DND-41 (cell line): ENCODE measurements at regions not wholly inside any gene's neighbourhood (a gene's known extent, or its start where the extent isn't known, plus 50 kb on each side); places are given as distances from the start of the nearest gene placed in this dataset.

Experiments
- ATAC-seq: fragments of 200-7000 bp; cut with Tn5 transposase; 3 replicates; pipeline ENCODE4 v1.9.1; 2021; ENCODE audit warnings: low read depth; ENCODE audit not compliant: insufficient read depth
- DNase-seq: peaks from one replicate; pipeline ENCODE4 v3.0.0-alpha.2; 2020
- H2AFZ ChIP-seq: 2 replicates; pipeline ENCODE4 v1.6.0; 2012; ENCODE audit warnings: low read depth, low read length
- H3K27ac ChIP-seq: 2 replicates; pipeline ENCODE4 v1.5.1; 2012; ENCODE audit warnings: low read length, inconsistent platforms
- H3K27me3 ChIP-seq: fragments of 200-600 bp; sonication (generic); 2 replicates; pipeline ENCODE4 v1.6.0; 2012; ENCODE audit warnings: low read length, mild to moderate bottlenecking, inconsistent platforms; ENCODE audit not compliant: insufficient read depth, poor library complexity
- H3K36me3 ChIP-seq: 2 replicates; pipeline ENCODE4 v1.5.1; 2012; ENCODE audit warnings: low read length, inconsistent platforms; ENCODE audit not compliant: insufficient read depth
- H3K4me1 ChIP-seq: 2 replicates; pipeline ENCODE4 v1.5.1; 2012; ENCODE audit warnings: mild to moderate bottlenecking, low read length; ENCODE audit not compliant: insufficient read depth
- H3K4me2 ChIP-seq: 2 replicates; pipeline ENCODE4 v1.6.0; 2012; ENCODE audit warnings: mild to moderate bottlenecking, moderate library complexity, low read length, inconsistent platforms; ENCODE audit not compliant: insufficient read depth
- H3K4me3 ChIP-seq, 2 experiments: fragments of 200-600 bp in 1 of 2; shearing (Covaris generic) in 1 of 2; 2 replicates each; pipeline ENCODE4 v1.5.1; 2012 to 2016; ENCODE audit warnings: inconsistent platforms in 2 of 2, low read length in 2 of 2, mild to moderate bottlenecking in 2 of 2, low read depth in 1 of 2, moderate library complexity in 1 of 2
- H3K79me2 ChIP-seq: 2 replicates; pipeline ENCODE4 v1.6.0; 2012; ENCODE audit warnings: low read length, inconsistent platforms; ENCODE audit not compliant: insufficient read depth
- H3K9ac ChIP-seq: 2 replicates; pipeline ENCODE4 v1.6.0; 2012; ENCODE audit warnings: low read depth, mild to moderate bottlenecking, inconsistent platforms, low read length, moderate library complexity
- H3K9me3 ChIP-seq: 2 replicates; pipeline ENCODE4 v1.5.1; 2012; ENCODE audit warnings: low read length, moderate library complexity, mild to moderate bottlenecking, inconsistent platforms; ENCODE audit not compliant: insufficient read depth, severe bottlenecking
- H4K20me1 ChIP-seq: 2 replicates; pipeline ENCODE4 v1.6.0; 2012; ENCODE audit warnings: low read length; ENCODE audit not compliant: insufficient read depth
- EZH2 ChIP-seq: IDR thresholded peaks from 3 replicates; pipeline ENCODE4 v1.6.1; 2012; ENCODE audit warnings: borderline replicate concordance, low read depth, mild to moderate bottlenecking, moderate library complexity, low read length, inconsistent platforms; ENCODE audit not compliant: severe bottlenecking
- TF ChIP-seq, protein P1 (sequence below): IDR thresholded peaks from 2 replicates; pipeline ENCODE4 v1.5.1; 2012; ENCODE audit warnings: borderline replicate concordance, low read length, moderate library complexity, mild to moderate bottlenecking; ENCODE audit not compliant: poor library complexity, severe bottlenecking; ENCODE audit errors: extremely low read depth

DNA sequence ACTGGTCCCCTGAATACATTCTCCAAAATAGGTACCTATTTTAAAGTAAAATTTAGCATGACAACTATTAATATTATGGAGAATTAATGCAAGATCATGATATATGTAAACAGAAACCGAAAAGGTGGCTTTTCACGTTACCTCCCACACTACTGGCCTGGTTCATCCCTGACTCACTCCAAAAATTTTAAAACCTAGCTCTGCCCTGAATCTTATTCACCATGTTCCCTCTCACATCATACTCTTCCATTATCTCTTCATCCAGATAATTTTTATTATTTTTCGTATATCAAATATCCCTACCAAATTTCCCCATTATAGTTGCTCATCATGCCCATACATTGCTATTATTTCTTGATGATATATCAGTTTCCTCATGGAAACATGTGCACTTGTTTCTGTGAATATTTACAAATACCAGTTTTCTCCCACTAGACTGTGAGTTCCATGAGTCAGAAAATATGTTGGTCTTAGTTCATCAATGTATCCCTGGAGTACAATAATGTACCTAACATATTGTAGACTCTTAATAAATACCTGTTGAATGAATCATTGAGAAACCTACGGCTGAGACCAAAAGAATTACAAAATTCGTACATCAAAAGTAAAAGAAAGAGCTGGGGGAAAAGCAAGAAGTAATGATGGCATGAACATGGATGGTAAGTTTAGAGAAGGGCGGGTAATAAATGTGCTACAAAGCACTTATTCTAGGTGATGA is 360.1 kb upstream of the CHAC2 start:
- DNase-seq (no peak), ATAC-seq (no peak)
- Histone ChIP-seq H3K27ac (no peak overlapping the region), H3K9me3 (no peaks in the 10 kb centered on the region), H3K9ac (no peak overlapping the region), H3K79me2 (no peaks in the 10 kb centered on the region), H3K4me2 (no peak overlapping the region), H3K27me3 (no peaks in the 10 kb centered on the region), H4K20me1 (no peaks in the 10 kb centered on the region), H3K36me3 (no peaks in the 10 kb centered on the region), H3K4me3 (no peak overlapping the region), H3K4me1 (no peaks in the 10 kb centered on the region), H2AFZ (no peak overlapping the region)
- TF ChIP-seq, protein P1, sequence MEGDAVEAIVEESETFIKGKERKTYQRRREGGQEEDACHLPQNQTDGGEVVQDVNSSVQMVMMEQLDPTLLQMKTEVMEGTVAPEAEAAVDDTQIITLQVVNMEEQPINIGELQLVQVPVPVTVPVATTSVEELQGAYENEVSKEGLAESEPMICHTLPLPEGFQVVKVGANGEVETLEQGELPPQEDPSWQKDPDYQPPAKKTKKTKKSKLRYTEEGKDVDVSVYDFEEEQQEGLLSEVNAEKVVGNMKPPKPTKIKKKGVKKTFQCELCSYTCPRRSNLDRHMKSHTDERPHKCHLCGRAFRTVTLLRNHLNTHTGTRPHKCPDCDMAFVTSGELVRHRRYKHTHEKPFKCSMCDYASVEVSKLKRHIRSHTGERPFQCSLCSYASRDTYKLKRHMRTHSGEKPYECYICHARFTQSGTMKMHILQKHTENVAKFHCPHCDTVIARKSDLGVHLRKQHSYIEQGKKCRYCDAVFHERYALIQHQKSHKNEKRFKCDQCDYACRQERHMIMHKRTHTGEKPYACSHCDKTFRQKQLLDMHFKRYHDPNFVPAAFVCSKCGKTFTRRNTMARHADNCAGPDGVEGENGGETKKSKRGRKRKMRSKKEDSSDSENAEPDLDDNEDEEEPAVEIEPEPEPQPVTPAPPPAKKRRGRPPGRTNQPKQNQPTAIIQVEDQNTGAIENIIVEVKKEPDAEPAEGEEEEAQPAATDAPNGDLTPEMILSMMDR, result no peak

DNA sequence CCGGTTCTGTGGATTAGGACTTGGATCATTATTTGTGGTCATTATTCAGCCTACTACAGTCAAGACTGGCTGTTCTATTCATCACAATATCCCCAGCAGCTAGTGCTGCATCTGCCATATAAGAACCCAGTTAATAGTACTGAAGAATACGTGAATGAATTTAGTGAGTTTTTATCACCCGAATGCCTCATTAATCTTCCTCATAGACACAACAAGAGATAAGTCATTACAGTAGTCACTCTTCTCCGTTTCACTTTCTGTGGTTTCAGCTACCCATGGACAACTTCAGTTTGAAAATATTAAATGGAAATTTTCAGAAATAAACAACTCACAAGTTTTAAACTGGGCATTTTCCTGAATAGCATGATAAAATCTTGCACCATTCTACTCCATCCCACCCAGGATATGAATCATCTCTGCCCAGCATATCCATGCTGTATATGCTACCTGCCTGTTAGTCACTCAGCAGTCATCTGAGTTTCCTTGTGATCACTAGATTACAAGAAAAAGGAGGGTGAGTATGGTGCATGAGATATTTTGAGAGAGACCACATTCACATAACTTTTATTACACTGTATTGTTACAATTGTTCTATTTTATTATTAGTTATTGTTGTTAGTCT is 363.7 kb upstream of the CHAC2 start:
- Histone ChIP-seq H3K4me3 (no peak overlapping the region), H3K9me3 (no peaks in the 10 kb centered on the region), H3K36me3 (no peaks in the 10 kb centered on the region), H3K4me2 (no peak overlapping the region), H3K27ac (no peak overlapping the region), H3K9ac (no peak overlapping the region), H3K4me1 (no peaks in the 10 kb centered on the region), H2AFZ (no peak overlapping the region), H3K27me3 (no peaks in the 10 kb centered on the region), H3K79me2 (no peaks in the 10 kb centered on the region), H4K20me1 (no peaks in the 10 kb centered on the region)
- ATAC-seq (no peak), DNase-seq (no peak)
- TF ChIP-seq EZH2, result no peak

DNA sequence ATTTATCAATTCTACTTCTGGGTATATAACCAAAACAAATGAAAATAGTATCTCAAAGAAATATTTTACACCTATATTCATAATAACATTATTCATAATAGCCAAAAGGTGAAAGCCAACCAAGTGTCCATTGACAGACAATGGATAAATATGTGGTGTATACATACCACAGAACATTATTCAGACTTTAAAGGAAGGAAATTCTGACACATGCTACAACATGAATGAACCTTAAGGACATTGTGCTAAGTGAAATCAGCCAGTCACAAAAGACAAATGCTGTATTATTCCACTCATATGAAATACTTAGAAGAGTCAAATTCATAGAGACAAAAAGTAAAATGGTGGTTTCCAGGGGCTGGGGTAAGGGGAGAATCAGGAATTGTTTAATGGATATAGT is 370.5 kb upstream of the CHAC2 start:
- no peak overlapping the region for H3K4me2 ChIP-seq
- H3K9ac ChIP-seq, result no peak overlapping the region
- TF ChIP-seq, protein P1, result no peak
- no peak for TF ChIP-seq EZH2

DNA sequence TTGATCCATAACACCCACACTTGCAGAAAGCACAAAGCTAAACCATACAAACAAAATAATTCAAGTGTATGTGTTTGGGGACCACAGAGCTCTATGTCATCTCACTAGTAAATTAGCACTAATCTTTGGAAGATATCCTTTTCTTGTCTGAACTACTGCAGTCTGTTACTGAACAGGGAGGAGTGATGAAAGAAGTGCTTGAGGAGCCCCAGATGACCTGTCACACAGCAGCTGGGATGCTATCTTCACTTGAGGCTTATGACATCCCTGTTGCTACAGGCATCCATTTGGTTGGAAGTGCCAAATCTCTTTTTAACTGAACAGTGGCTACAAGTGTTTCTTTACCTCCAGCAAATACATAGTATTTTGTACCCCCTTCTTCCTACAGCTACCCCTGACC is 386.3 kb upstream of the CHAC2 start:
- Histone ChIP-seq H3K9me3 (no peaks in the 10 kb centered on the region), H3K79me2 (no peaks in the 10 kb centered on the region), H3K27me3 (no peaks in the 10 kb centered on the region), H3K4me1 (no peaks in the 10 kb centered on the region), H3K9ac (no peak overlapping the region), H4K20me1 (no peaks in the 10 kb centered on the region), H3K27ac (no peak overlapping the region), H3K4me2 (no peak overlapping the region), H2AFZ (no peak overlapping the region), H3K4me3 (no peak overlapping the region), H3K36me3 (no peaks in the 10 kb centered on the region)
- no peak for TF ChIP-seq EZH2
- TF ChIP-seq, protein P1, result no peak
- no peak for ATAC-seq
- DNase-seq, result no peak

More for the DNA sequence above, 370.5 kb upstream of the CHAC2 start:
- Histone ChIP-seq H3K79me2 (no peaks in the 10 kb centered on the region), H2AFZ (no peak overlapping the region), H3K27me3 (no peaks in the 10 kb centered on the region), H3K27ac (no peak overlapping the region), H3K36me3 (no peaks in the 10 kb centered on the region), H3K4me3 (no peak overlapping the region), H3K9me3 (no peaks in the 10 kb centered on the region), H4K20me1 (no peaks in the 10 kb centered on the region), H3K4me1 (no peaks in the 10 kb centered on the region)
- ATAC-seq, result no peak
- DNase-seq, result no peak
